Left lobe of liver (tissue), 2 donors: ENCODE measurements at regions not wholly inside any gene's neighbourhood (a gene's known extent, or its start where the extent isn't known, plus 50 kb on each side); places are given as distances from the start of the nearest gene placed in this dataset.

ENCODE experiments used
- ATAC-seq: fragments of 200-7000 bp; cut with Tn5 transposase; one replicate; pipeline ENCODE4 v1.9.1; 2020; ENCODE audit warnings: mild to moderate bottlenecking, moderate library complexity
- DNase-seq: peaks from one replicate; pipeline ENCODE4 v3.0.0-alpha.2; 2020; ENCODE audit warnings: low spot score
- donor health status: DM: no; HTN: no; CAD: no; lungs with moderate emphysema.
- donor health status: DM: no; HTN: yes; CAD: no.

DNA sequence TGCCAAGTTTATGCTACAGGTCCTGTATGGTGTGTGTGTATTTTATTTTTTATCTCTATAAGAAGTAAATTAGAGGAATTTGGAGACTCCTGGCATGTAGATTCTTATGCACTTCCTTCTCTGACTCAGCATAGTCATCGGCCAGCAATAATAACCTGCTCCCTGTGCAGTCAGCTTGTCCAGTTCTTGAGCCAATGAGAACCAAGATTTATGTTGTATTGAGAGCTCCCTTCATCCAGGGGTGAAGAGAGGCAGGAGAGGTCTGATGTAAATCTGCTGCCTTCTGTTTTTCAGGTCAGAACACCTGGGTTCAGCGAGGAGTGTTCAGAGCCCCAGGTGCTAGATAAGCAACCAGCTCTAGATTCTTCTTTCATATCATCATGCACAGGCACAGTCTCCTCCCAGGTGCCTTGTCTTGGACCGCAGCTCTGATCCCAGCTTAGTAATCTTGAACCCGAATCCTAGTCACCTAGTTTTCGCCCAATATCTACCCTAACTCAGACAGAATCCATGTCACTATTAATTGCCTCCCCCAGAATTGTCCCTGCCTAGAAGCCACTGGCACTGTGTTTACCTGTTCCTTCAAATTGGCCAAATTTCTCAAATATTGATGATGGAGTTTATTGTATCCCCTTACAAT is 328.2 kb upstream of the NCAM1 start:
- ATAC-seq (no peak), DNase-seq (no peak)

DNA sequence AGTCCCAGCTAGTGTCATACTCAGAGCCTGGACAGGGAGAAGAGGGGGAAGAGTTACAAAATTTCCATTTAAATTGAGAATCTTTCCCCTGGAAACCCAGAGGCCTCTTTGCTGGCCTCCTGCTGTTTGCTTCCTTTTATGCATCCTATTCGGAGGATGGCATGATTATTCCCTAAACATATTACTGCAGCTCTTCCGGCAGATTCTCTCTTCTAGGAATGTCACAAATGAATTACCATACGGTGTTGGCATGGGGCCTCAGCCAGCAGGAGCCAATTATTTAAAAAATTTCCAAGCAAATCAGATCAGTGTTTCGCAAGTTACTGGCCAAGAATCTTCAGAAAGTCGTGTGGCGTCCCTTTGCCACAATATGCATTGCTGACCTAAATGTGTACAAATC is 326.7 kb upstream of the NCAM1 start:
- DNase-seq (no peak), ATAC-seq (no peak)

GRCh38 chr11:112634995-112635737 is 326.1 kb upstream of the NCAM1 start:
- no peak for DNase-seq
- no peak for ATAC-seq

DNA sequence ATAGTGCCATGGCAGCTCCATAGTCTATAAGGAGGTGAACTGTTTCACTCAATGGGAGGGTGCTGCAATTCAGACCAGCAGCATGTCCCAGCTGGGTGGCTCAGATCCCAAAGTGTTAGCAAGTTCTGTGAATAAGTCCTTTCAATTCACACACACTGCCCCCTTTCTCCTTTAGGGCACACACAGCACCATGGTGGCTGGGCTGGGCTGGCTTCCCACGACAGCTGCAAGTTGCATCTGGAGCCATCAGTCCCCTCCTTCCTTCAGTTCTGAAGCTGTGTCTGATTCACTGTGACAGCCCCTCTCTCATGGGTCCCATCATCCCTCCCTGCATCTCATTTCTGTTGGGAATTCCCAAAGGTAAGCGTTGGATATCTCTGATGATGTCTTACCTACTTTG is 324.1 kb upstream of the NCAM1 start:
- no peak for DNase-seq
- no peak for ATAC-seq

- no peak for ATAC-seq
Observed at GRCh38 chr11:112637876-112638275, 323.3 kb upstream of the NCAM1 start.

GRCh38 chr11:112639469-112639868 is 321.8 kb upstream of the NCAM1 start:
- DNase-seq (no peak), ATAC-seq (no peak)

More at GRCh38 chr11:112637876-112638275, 323.3 kb upstream of the NCAM1 start:
- no peak for DNase-seq

GRCh38 chr11:112643416-112643815 is 317.8 kb upstream of the NCAM1 start:
- DNase-seq (no peak), ATAC-seq (no peak)

DNA sequence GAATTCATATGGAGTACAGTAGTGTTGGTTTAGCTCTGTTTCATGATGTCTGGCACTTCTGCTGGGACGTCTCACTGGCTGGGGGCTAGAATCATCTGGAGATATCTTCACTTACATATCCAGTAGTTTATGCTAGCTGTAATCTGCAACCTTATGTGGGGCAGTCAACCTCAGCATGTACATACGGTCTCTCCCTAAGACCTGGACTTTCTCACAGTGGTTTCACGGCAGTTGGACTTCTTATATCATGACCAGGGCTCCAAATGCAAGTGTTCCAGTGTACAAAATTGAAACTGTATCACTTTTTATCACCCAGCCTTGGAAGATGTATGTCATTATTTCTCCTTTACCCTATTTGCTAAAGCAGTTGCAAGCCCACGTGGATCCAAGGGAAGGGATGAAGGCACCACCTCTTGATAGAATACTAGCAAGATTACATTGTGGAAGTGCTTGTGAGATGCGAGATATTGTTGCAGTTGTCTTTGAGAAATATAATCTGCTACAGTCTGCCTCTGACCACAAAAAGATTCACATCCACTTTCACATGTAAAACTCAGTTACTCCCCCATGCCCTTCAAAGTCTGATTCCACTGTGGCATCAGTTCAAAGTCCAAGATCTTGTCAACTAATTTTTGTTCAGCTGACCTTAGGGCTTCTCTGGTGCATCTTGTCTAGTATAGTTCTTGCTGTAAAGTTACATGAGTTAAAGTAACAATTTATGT is 316.6 kb upstream of the NCAM1 start:
- ATAC-seq (no peak), DNase-seq (no peak)

DNA sequence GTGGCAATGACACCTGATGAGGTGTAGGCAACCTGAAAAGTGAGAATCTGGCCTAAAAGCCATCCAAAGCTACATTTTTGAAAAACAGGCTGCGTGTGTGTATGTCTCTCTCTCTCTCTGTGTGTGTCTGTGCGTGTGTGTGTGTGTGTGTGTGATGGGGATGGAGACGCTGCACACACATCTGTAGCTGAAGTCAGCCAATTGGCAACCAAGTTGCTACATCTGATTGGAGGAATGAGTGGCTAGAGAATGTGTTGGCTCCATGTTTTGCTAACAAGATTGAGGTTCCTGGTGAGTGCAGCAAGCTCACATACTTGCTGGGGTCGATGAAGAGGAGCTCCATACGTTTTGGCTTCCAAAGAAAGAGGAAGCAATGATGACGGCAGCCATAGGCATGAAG is 311.4 kb upstream of the NCAM1 start:
- no peak for DNase-seq
- ATAC-seq = no peak

DNA sequence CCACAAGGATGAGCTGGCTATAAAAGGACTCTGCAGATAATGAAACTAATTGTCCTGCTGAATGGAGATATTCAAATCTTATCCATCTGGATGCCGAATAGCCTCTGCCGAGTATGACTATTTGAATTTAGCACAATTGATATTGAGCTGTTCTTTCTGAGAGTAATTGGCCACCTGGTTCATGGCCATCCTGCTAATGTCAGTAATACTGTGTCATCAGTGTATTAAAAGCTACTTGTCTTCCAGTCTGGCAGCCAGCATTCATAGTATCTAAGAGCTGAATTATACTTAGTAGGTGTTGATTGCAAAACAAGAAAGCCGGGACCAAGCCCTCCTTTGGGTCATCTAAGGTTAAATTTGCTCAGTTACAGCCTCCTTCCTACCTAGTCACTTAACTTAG is 310.7 kb upstream of the NCAM1 start:
- ATAC-seq = no peak
- DNase-seq = no peak

DNA sequence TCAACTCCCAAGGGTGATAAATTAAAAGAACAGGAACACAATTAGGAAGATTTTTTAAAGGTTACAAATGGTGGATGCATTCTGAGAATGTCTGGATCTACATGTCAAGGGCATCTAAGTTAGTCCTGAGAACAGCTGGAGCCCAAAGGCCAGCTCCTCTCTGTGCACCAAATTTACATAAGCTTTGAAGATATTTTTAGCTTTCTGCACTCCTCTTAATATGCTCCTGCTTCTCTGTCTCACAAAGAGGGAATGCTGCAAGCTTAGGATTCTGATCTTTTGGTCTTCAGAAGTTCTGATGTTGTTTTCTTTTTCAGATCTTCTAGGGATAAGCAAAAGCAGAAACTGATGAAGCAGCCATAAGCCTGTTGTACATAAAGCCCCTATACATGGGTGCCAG is 309.8 kb upstream of the NCAM1 start:
- no peak for ATAC-seq
- no peak for DNase-seq

DNA sequence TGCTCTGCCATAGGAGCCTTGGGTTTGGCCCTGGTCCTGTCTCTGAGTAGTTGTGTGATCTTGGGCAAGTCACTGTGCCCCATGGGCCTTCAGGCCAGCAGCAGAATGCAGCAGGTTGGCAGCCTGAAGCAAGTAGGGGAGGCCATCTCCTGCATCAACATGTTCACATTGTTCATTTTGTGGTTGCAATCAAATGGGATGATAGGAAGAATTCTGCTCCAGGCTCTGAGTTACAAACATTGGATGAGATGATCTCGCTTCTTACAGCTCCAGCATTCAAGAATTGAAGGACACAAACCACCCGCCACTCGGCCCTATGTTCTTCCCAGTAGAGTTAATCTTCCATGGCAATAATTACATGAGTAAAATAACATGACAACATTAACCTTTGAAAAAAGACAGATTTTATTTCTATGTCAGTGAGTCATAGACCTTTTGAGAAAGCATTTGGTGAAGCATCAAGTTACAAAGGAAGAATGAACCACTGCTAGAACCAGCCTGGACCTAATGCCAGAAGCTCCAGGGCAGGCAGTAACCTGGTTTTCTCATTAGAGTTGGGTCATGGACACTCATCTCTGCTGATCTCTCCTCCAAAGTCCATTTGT is 308.3 kb upstream of the NCAM1 start:
- ATAC-seq (no peak), DNase-seq (no peak)

DNA sequence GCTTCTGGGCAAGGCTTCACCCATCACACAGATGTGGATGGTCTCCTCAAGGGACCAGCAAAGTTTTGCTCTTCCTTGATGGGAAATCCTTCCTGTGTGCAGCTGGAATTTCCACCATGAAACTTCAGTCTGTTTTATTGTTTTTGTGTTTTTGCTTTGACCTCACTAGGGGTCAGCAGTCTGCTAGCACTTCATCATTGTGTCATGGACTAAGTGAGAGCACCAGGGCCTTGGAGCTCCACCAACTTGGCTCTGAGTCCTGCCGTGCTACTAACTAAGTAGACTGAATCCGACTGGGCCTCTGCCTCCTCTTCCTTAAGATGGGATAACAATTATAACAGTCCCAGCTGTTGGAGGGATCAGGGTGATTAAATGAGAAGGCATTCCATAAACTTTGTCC is 305.8 kb upstream of the NCAM1 start:
- ATAC-seq = peak; percentile 41
- no peak for DNase-seq

DNA sequence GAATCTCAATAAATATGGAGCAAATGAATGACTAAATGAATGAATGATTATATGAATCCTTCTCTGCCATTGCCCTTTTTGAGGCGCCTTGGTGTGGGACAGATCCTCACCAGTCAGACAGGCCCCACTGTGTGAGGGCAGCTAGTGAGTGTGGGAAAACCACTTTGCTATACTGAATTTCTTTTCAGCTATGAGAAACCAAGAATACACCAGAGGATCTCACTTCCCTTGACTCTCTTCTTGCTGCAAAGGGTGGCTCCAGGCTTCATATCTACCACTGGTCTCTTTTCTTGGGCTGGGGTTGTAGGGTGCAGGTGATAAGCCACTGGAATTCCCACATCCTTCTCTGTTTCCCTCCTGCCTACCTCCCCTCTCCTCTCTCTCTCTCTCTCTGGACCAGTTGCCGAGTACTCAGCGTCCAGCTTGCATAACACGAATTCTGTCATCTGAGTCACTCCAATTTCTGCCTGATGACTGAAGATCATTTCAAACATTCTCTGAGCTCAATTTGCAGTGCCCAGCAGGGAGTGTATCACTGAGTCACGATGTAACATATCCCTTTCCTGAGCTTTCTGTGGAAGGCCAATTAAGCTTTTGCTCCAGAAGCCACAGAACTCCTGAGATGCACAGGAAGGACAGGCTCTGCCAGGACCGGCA is 304.3 kb upstream of the NCAM1 start:
- no peak for DNase-seq
- no peak for ATAC-seq

- no peak for ATAC-seq
Observed at GRCh38 chr11:112658431-112658878, 302.8 kb upstream of the NCAM1 start.

DNA sequence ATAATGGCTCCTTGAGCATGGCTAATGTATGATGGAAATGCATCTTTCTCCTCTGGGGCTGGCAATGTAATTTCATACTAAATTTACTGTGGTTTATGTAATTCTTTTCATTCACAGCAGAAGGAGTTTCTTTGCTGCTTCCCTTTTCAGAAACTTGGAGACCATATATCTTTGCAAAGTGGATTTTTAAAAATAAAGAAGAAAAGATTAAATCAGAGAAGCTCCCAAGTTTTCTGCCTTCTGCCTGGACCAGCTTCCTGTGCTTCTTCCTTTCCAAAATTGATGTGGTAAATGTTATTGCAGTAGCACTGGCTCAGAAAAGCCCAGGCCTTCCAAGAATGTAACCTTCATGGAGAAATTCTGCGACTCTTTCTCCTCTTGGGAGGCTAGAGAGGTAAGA is 300.1 kb upstream of the NCAM1 start:
- DNase-seq = no peak
- ATAC-seq = no peak

More at GRCh38 chr11:112658431-112658878, 302.8 kb upstream of the NCAM1 start:
- no peak for DNase-seq

DNA sequence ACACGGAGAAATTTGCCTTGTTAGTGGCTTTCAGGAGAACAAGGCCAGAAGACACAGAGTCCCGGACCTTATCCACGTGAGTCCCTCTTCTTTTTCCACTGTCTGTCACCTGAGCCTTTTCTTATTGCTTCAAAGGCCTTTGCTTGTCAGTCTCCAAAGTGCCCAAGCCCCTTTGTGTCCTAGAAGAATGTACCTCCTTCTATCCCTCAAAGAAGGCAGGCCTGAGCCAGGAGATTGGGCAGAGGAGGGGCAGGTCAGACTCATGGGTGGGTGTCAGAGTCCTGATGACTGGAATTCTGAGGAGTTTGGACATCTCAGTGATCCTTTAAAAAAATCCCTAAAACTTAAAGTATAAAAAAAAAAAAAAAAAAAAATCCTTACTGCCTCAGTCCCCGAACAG is 299.6 kb upstream of the NCAM1 start:
- ATAC-seq (no peak), DNase-seq (no peak)

- DNase-seq = no peak
- ATAC-seq = no peak
Observed at GRCh38 chr11:112662554-112662953, 298.7 kb upstream of the NCAM1 start.

GRCh38 chr11:112663947-112664634 is 297.1 kb upstream of the NCAM1 start:
- ATAC-seq (no peak), DNase-seq (no peak)

DNA sequence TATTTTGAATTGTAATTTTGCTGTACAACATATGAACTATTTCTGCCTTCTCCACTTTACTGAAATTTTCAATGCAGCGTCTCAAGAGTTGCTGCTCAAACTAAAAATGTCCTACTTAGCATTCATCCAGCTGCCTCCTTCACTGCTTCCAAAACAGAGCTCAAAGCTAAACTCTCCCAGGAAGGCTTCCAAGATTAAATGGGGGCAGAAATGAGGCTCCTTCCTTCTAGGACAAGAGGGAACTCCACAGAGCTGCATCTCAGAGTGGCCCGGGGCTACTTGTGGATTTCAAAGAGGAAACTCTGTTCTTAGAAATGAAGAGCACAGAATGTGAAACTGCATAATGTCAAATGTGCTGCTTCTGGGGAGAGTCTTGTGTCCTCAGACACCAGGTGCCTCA is 295.9 kb upstream of the NCAM1 start:
- DNase-seq = no peak
- no peak for ATAC-seq

GRCh38 chr11:112666253-112666652 is 295.0 kb upstream of the NCAM1 start:
- DNase-seq = no peak
- no peak for ATAC-seq
